ENCODE measurements at regions not wholly inside any gene's neighbourhood (a gene's known extent, or its start where the extent isn't known, plus 50 kb on each side); places are given as distances from the start of the nearest gene placed in this dataset.

GRCh38 chr2:15755528-15755927 lies 163.9 kb downstream of the DDX1 start:
- ChIA-PET POLR2A (ENCODE audit: partially characterized antibody) (no interaction called here), CTCF (ENCODE audit: partially characterized antibody) (interaction anchor here (0.6 to 1.6 kb wide), 7 partner anchors 16 to 108 kb away, joined by 3 to 8 read pairs (median 3); no protein-coding TSS in a partner anchor)
- no peak overlapping the region for H2BK5ac ChIP-seq (ENCODE audit: low read depth, low read length)
- no peaks in the 10 kb centered on the region for H3K79me1 ChIP-seq (ENCODE audit: low read depth, low read length)
- H3K27ac ChIP-seq (ENCODE audit: low read depth, low read length) = no peak overlapping the region
- H3K36me3 ChIP-seq (ENCODE audit: control insufficient read depth in 2 of 4, insufficient read depth in 4 of 4, low read length in 3 of 4) = no peaks in the 10 kb centered on the region
- no peak overlapping the region for H2AK5ac ChIP-seq (ENCODE audit: low read depth, low read length)
- H3K23ac ChIP-seq (ENCODE audit: insufficient read length) = no peak overlapping the region
- H2BK120ac ChIP-seq (replicated peaks; ENCODE audit: low read depth, low read length) = no peak overlapping the region
- no peaks in the 10 kb centered on the region; a peak in 1 of 7 replicates for H3K27me3 ChIP-seq (replicated peaks in 1 of 4; ENCODE audit: control insufficient read depth in 3 of 4, extremely low read depth in 1 of 4, insufficient read depth in 3 of 4, low read length in 3 of 4)
- DNase-seq (ENCODE audit: low read depth in 1 of 2, low spot score in 2 of 2) (no peak), FAIRE-seq (no peak)
- no peak overlapping the region for H4K91ac ChIP-seq (replicated peaks; ENCODE audit: insufficient read length, low read length)
- H4K20me1 ChIP-seq (replicated peaks in 1 of 2; ENCODE audit: control insufficient read depth in 1 of 2, insufficient read depth in 2 of 2, low read length in 2 of 2) = no peaks in the 10 kb centered on the region
- no peak overlapping the region for H4K8ac ChIP-seq (ENCODE audit: extremely low read depth, insufficient read depth, low read length)
- H3K4ac ChIP-seq (replicated peaks; ENCODE audit: insufficient read length, low read depth, low read length) = no peak overlapping the region
- no peaks in the 10 kb centered on the region for H3K79me2 ChIP-seq (ENCODE audit: control insufficient read depth in 1 of 2, insufficient read depth in 2 of 2, low read length in 2 of 2)
- no peak overlapping the region for H3K14ac ChIP-seq (ENCODE audit: insufficient read length)
- no peak overlapping the region for H2BK12ac ChIP-seq (ENCODE audit: low read depth, low read length)
- H3K23me2 ChIP-seq (ENCODE audit: low read depth, low read length) = no peaks in the 10 kb centered on the region
- H2AFZ ChIP-seq (ENCODE audit: low read length) = no peak overlapping the region
- H3K4me2 ChIP-seq (ENCODE audit: insufficient read depth in 1 of 2, low read depth in 2 of 2, low read length in 2 of 2) = no peak overlapping the region
- no peak overlapping the region for H3K56ac ChIP-seq (replicated peaks; ENCODE audit: insufficient read length, low read depth, low read length)
- H3K9ac ChIP-seq (replicated peaks in 1 of 4; ENCODE audit: extremely low read depth in 1 of 4, low read depth in 3 of 4, low read length in 3 of 4) = no peak overlapping the region
- H3K18ac ChIP-seq (ENCODE audit: extremely low read depth, low read length) = no peak overlapping the region
- no peak overlapping the region for H2BK20ac ChIP-seq (ENCODE audit: low read length)
- TF ChIP-seq CHD2 (IDR thresholded peaks at IDR 0.05; ENCODE audit: low read length) (no peak), RFX5 (IDR thresholded peaks at IDR 0.05; ENCODE audit: borderline replicate concordance, low read depth, low read length) (no peak), SP4 (IDR thresholded peaks at IDR 0.05; ENCODE audit: low read length) (no peak), CEBPB (IDR thresholded peaks at IDR 0.05; ENCODE audit: low read depth, low read length) (no peak), E2F6 (IDR thresholded peaks at IDR 0.05) (no peak), ATF3 (IDR thresholded peaks at IDR 0.05; ENCODE audit: insufficient read depth, low read depth, low read length) (no peak), EP300 (IDR thresholded peaks at IDR 0.05; ENCODE audit: borderline replicate concordance in 1 of 2, low read depth in 2 of 2, low read length in 2 of 2) (no peak), EGR1 (IDR thresholded peaks at IDR 0.05; ENCODE audit: borderline replicate concordance, low read depth, low read length) (no peak)
- WGBS, 2 experiments (ENCODE audit: extremely low coverage in 1 of 2, insufficient coverage in 1 of 2, insufficient read length in 1 of 2, insufficient replicate concordance in 2 of 2, low coverage in 1 of 2, low lambda C conversion rate in 2 of 2, missing lambda C conversion rate in 1 of 2) = 83% methylated on average over 2 of the region's 2 CpGs; no CpG with 5 or more reads in 1 of the 2 experiments
- no peak overlapping the region for H4K5ac ChIP-seq (ENCODE audit: insufficient read length, low read depth, low read length)
- peaks cover 0 to 3% (median 0%) of the 10 kb centered on the region in 4 experiments; a peak in 1 of 7 replicates for H3K4me1 ChIP-seq (replicated peaks in 1 of 4; ENCODE audit: control insufficient read depth in 3 of 4, insufficient read depth in 4 of 4, low read length in 3 of 4)
- peaks cover 3% of the 10 kb centered on the region in 2 experiments; a peak in 1 of 4 replicates for H3K9me3 ChIP-seq (ENCODE audit: insufficient read depth in 2 of 2, low read depth in 1 of 2, low read length in 1 of 2)
- H3K4me3 ChIP-seq (ENCODE audit: extremely low read depth in 1 of 4, insufficient read depth in 2 of 4, low read depth in 3 of 4, low read length in 4 of 4) = no peak overlapping the region
- no peak overlapping the region for H2BK15ac ChIP-seq (ENCODE audit: low read length)
